HG03457 (cell line): ENCODE measurements at regions not wholly inside any gene's neighbourhood (a gene's known extent, or its start where the extent isn't known, plus 50 kb on each side); places are given as distances from the start of the nearest gene placed in this dataset.

Source experiments
- ATAC-seq: cut with Tn5 transposase; IDR thresholded peaks from one replicate; pipeline ENCODE4 v1.9.1; 2021; ENCODE audit warnings: moderate number of reproducible peaks; ENCODE audit not compliant: unreplicated experiment

DNA sequence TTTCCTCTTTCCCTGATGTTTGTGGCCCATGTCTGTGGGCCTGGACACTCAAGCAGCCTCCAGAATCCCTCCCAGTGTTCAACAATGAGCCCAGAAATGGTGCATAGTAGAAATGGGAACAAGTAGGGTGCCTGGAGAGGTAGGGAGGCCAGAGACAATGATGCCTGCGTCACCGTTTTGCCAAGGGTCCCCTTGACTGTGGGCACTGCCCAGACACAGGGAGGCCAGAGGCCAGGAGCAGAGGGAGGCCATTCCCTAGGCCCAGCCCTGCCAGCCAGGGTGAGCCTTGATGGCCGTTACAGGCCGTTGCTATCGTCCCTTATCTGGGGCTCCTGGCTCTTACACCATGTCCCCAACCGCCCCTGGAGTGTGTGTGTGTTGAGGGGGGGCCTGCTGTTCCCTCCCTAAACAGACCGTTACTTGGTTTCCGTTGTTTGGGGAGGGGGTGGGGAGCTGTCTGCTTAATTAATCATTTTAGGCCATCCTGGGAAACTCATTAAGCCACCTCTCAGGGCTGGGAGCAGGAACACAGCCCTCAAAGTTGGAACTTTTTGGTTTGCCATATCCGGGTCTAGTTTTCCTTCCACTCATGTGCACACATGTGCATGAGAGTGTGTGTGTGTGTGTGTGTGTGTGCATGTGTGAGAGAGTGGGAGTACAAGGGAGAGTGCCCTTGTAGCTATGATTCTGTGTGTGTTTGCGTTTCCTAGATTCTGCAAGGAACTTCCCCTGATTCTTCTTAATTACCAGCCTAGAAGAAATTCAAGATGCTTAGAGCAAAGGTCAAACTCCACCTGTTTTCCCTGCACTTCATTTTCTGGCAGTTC lies 135.2 kb upstream of the HAAO start:
- ATAC-seq, result no peak

DNA sequence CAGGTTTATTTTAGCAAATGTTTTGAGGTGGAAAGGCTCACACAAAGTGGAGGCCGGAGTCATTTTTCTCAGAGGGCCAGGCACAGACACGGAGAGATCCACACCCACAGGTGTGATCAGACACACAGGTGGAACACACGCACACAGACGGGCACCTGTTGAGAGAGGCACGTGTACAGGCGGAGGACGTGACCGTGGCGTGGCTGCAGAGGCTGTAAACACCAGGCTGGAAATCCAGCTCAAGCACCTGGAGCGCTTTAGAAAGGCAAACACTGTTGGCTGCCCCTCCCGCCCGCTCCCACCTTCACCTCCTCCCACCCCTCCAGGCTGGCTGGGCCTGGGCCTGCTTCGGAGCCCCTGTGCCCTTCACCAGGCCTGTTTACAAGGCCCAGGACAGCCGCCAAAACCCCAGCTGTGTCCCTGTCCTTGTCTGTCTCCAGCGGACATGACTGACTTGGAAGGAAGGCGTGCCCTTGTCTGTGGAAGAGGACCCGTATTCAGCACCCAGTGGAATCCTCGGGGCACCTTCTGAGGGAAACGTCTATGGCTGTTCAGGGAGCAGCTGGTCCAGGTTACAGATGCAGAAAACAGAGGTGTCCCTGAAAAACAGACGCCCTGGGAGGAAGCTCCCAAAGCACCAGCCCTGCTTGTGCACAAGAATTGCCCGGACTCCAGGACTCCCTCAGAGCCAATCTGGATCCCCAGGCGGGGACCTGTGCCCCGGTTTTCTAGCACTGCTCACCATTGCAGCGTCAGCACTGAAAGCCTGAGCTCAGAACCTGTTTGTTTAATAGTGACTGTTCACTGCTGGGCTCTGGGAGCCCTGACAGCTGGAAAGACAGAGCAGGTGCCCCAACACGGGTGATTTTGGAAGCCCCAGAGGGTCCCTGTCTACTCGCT lies 134.3 kb upstream of the HAAO start:
- ATAC-seq, result no peak

GRCh38 chr2:42925742-42926433 lies 133.5 kb upstream of the HAAO start:
- ATAC-seq, result no peak

GRCh38 chr2:42924418-42924886 lies 132.1 kb upstream of the HAAO start:
- ATAC-seq, result no peak

- no peak for ATAC-seq
Measured at GRCh38 chr2:42923580-42924417, 131.4 kb upstream of the HAAO start.

GRCh38 chr2:42922790-42923579 lies 130.6 kb upstream of the HAAO start:
- ATAC-seq, result no peak

DNA sequence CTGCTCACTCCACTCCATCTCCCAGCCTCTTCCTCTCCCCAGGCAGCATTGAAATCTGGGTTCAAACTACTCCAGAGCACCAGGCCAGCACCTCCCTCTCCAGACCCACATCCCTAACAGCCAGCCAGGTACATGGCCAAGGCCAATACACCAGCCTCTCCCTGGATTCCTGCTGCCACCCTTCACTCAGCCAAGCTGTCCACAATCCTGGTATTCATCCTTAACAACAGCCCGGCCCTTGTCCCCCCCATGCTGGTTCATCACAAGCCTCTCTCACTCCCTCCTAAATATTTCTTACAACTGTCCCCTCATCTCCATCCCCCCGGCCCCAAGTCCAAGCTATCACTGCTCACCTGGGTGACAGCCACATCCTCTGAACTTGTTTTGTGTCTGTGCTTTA lies 129.9 kb upstream of the HAAO start:
- ATAC-seq, result no peak

- ATAC-seq, result no peak
Measured at GRCh38 chr2:42921721-42922120, 129.3 kb upstream of the HAAO start.

DNA sequence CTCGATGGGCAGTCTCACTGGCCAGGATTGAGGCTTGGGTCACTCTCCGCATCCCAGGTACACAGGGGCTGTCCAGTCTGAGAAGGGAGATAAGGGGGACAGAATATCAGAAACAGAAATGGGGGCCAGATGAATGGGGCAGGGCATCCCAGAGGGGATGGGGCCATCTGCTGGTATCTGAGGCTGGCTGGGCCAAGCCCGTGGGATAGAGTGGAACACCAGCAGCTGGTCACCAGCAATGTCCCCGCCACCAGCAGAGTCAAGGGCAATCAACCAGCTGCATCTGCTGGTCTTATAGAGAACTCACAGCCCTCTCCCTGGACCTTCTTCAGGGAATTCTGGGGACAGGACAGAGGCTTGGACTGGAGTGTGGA lies 128.8 kb upstream of the HAAO start:
- ATAC-seq, result no peak

DNA sequence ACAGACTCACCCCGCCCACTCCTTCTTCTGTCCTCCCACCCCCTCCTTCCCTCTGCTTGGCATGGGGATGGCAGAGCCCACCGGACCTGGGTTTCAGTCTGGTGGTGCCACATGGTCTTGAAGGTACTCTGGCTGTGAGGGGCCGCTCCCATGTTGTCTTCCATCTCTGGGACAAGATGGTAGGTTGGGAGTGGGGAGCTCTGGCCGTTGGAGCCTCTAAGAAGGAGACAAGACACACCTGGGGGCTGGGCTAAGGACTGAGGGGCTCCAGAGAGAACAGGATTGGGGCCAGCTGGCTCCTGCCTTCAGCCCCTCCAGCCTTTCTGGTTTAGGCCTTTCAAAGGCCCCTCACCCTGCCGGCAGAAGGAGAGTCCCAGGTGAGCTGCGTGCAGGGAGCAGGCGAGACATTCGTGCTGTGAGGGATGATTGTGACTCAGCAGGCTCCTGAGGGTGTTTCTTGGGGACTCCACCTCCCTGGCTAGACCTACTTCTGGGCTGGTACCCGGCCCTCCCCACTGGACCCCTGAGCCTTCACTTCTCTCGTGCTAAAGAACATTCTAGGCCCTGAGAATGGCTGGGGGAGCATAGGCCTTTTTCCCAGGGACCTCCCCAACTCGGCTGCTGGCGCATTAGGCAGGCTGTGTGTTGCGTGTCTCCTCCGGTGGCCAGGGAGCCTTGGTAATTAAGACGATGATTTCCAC lies 128.2 kb upstream of the HAAO start:
- ATAC-seq, result no peak

DNA sequence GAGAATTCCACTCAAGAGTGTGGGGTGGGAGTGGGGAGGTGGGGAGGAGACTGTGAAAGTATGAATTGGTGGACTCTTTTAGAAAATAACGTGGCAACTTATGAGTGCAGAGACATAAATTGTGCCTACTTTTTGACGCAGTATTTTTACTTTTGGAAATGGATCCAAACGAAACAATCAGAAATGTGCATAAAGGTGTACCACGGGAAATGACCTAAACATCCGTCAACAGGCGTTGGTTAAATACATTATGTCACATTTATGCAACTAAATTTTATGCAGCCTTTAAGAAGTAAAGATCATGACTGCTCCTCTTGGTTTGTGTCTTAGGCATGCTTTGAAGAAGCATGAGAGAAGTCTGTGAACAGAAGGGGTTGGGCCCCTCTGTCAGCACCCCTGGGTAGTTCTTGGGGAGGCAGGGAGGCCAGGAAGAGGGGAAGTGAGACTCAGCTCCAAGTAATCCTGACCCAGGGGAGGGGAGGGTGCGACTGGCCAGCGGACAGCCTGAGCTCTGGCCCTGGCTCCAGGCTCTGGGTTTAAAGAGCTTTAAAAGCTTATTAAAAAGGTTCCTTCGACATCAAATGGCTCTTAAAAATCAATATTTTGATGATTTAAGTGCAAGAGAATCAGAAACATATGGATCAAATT lies 126.4 kb upstream of the HAAO start:
- ATAC-seq, result no peak

DNA sequence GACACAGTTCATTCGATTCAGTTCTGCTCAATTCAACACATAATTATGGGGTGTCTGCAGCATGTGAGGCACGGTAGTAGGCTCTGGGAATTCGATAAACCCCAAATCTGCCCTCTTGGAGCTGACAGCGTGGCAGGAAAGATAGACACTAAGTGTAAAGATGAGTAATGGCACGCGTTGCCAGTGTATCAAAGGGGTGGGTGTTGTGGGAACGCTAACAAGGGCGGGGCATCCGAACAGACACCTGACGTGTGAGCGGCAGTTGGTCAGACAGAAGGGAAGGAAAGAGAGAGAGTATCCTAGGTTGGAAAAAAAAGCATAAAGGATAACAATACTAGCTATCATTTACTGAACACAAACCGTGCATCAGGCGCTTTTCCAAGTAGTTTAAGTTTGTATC lies 125.7 kb upstream of the HAAO start:
- ATAC-seq, result no peak

DNA sequence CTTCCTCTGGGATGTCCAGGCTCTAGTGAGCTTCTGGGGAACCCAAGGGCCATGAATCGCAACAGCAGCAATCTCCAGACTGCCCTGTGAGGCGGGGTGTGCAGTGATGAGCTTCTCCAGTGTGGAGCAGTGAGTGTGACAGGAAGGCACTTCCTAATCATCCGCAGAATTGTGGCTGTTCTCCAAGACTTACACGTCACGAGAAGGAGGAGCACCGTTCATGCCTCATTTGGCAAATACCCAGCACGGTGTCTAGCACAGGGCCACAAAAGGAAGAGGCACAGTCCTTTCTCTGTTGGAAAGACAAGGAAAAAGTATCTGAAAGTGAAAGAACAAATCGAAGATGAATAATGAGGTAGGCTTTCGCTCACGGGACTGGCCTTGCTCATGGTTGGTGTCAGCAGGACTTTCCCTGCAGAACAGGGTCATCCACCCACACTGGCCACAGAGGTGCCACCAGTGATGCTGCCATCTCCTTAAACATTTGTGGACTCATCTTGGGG lies 125.1 kb upstream of the HAAO start:
- no peak for ATAC-seq

DNA sequence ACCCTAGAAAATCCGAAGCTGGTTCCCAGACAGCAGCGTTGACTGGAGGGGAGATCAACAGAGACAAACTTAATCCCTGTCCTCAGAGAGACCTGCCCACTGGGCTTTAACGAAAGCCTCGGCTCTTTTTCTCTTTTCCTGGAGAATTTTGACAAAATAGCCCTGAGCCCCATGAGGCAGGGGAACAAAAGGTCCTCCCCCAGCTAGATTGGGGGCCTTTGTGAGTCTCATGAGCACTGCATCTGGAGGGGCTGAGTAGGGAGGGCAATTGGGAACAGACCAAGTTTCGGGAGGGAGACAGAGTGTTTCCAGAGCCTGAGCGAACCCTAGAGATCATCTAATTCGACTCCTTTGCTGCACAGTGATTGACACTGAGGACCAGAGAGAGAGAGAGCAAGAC lies 123.9 kb upstream of the HAAO start:
- ATAC-seq, result no peak

GRCh38 chr2:42914860-42915259 lies 122.5 kb upstream of the HAAO start:
- no peak for ATAC-seq

DNA sequence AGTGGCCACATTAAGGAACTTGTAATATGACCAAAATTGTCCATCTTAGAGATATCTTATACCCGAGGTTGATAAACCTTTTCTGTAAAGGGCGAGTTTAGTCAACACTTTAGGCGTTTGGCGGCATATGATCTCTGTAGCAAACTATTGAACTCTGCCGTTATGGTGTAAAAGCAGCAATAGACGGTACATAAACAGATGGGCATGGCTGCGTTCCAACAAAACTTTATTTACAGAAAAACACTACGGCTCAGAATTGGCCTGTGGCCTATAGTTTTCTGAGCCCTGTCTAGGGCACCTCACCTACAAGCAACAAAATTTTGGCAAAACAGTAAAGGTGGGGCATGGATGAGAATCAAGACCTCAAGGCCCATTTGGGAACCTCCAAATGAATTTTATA lies 121.9 kb upstream of the HAAO start:
- no peak for ATAC-seq

- ATAC-seq, result no peak
Measured at GRCh38 chr2:42913280-42913878, 121.0 kb upstream of the HAAO start.
